D721Med (cell line): ENCODE measurements at regions not wholly inside any gene's neighbourhood (a gene's known extent, or its start where the extent isn't known, plus 50 kb on each side); places are given as distances from the start of the nearest gene placed in this dataset.

Experiments
- DNase-seq: peaks from one replicate; pipeline ENCODE4 v3.0.0; 2011; ENCODE audit warnings: low spot score; ENCODE audit not compliant: insufficient read length
- FAIRE-seq: peaks from 2 replicates; lab custom pipeline; 2011; peaks lifted over from hg19 to GRCh38; lab: Jason Lieb, UNC
- CTCF ChIP-seq: IDR thresholded peaks from 2 replicates; pipeline ENCODE4 v1.5.1; 2012; ENCODE audit warnings: mild to moderate bottlenecking, control low read depth; ENCODE audit not compliant: insufficient read depth; ENCODE audit errors: missing control alignments

GRCh38 chr2:234273887-234274584 lies 222.8 kb downstream of the ARL4C start:
- FAIRE-seq (no peak), DNase-seq (no peak)
- no peak for TF ChIP-seq CTCF

- TF ChIP-seq CTCF: no peak
- FAIRE-seq: no peak
- no peak for DNase-seq
These were observed 221.8 kb downstream of the SPP2 start for GRCh38 chr2:234272069-234272850.

GRCh38 chr2:234271338-234271737 lies 220.8 kb downstream of the SPP2 start:
- TF ChIP-seq CTCF: no peak
- no peak for DNase-seq
- no peak for FAIRE-seq

- TF ChIP-seq CTCF: no peak
- FAIRE-seq: no peak
- no peak for DNase-seq
These were observed 219.3 kb downstream of the SPP2 start for GRCh38 chr2:234269769-234270204.

GRCh38 chr2:234267534-234267933 lies 217.0 kb downstream of the SPP2 start:
- DNase-seq (no peak), FAIRE-seq (no peak)
- no peak for TF ChIP-seq CTCF

GRCh38 chr2:234266952-234267351 lies 216.4 kb downstream of the SPP2 start:
- TF ChIP-seq CTCF: no peak
- no peak for FAIRE-seq
- no peak for DNase-seq

GRCh38 chr2:234265206-234265605 lies 214.7 kb downstream of the SPP2 start:
- FAIRE-seq: no peak
- DNase-seq: no peak
- no peak for TF ChIP-seq CTCF
